SK-N-SH treated with all-trans-retinoic acid at 6 μM for 48 hours (cell line): ENCODE measurements at regions not wholly inside any gene's neighbourhood (a gene's known extent, or its start where the extent isn't known, plus 50 kb on each side); places are given as distances from the start of the nearest gene placed in this dataset.

Experiments
- ARNTL ChIP-seq: fragments of 450-650 bp; formaldehyde crosslinking; IDR thresholded peaks from 2 replicates; pipeline ENCODE4 v1.5.0; 2020; ENCODE audit warnings: low read depth, mild to moderate bottlenecking, moderate library complexity, borderline replicate concordance
- BACH2 ChIP-seq: fragments of 250-450 bp; sonication (Bioruptor Pico); IDR thresholded peaks from 2 replicates; pipeline ENCODE4 v1.9.0; 2021; ENCODE audit warnings: mild to moderate bottlenecking, borderline replicate concordance
- CSDC2 ChIP-seq: fragments of 250-450 bp; sonication (Bioruptor Pico); IDR thresholded peaks from 2 replicates; pipeline ENCODE4 v1.5.0; 2020; ENCODE audit warnings: mild to moderate bottlenecking, moderate library complexity
- GLIS3 ChIP-seq: fragments of 250-450 bp; sonication (Bioruptor Pico); IDR thresholded peaks from 2 replicates; pipeline ENCODE4 v1.5.0; 2020; ENCODE audit warnings: mild to moderate bottlenecking, moderate library complexity
- ISL1 ChIP-seq: fragments of 250-450 bp; sonication (Bioruptor Pico); IDR thresholded peaks from 2 replicates; pipeline ENCODE4 v2.1.2; 2022; ENCODE audit warnings: mild to moderate bottlenecking, moderate library complexity
- PATZ1 ChIP-seq: fragments of 250-450 bp; sonication (Bioruptor Pico); IDR thresholded peaks from 2 replicates; pipeline ENCODE4 v1.8.0; 2020; ENCODE audit warnings: mild to moderate bottlenecking, moderate library complexity, borderline replicate concordance
- POU6F1 ChIP-seq: fragments of 250-450 bp; sonication (Bioruptor Pico); IDR thresholded peaks from 2 replicates; pipeline ENCODE4 v1.8.0; 2021; ENCODE audit warnings: low read depth, mild to moderate bottlenecking, moderate library complexity, borderline replicate concordance
- PPARA ChIP-seq: fragments of 250-450 bp; sonication (Bioruptor Pico); IDR thresholded peaks from 2 replicates; pipeline ENCODE4 v1.5.0; 2020; ENCODE audit warnings: mild to moderate bottlenecking, borderline replicate concordance
- TOX ChIP-seq: fragments of 250-450 bp; sonication (Bioruptor Pico); IDR thresholded peaks from 2 replicates; pipeline ENCODE4 v1.8.0; 2021; ENCODE audit warnings: mild to moderate bottlenecking, moderate library complexity, borderline replicate concordance
- TSHZ2 ChIP-seq: fragments of 250-450 bp; sonication (Bioruptor Pico); IDR thresholded peaks from 2 replicates; pipeline ENCODE4 v1.5.0; 2020; ENCODE audit warnings: mild to moderate bottlenecking, moderate library complexity
- ZFP30 ChIP-seq: fragments of 450-650 bp; formaldehyde crosslinking; IDR thresholded peaks from 2 replicates; pipeline ENCODE4 v1.5.0; 2022; ENCODE audit warnings: mild to moderate bottlenecking, moderate library complexity
- ZNF70 ChIP-seq: fragments of 450-650 bp; formaldehyde crosslinking; IDR thresholded peaks from 2 replicates; pipeline ENCODE4 v1.5.0; 2020; ENCODE audit warnings: mild to moderate bottlenecking, moderate library complexity

GRCh38 chr5:130965920-130966319 lies 199.1 kb downstream of the HINT1 start:
- TF ChIP-seq TSHZ2 (CRISPR knock-in tag): no peak
- no peak for TF ChIP-seq POU6F1 (CRISPR knock-in tag)
- TF ChIP-seq PPARA: no peak
- TF ChIP-seq ZFP30 (CRISPR knock-in tag): no peak
- no peak for TF ChIP-seq PATZ1 (CRISPR knock-in tag)
- TF ChIP-seq TOX (CRISPR knock-in tag): no peak
- TF ChIP-seq GLIS3 (CRISPR knock-in tag): no peak
- TF ChIP-seq ARNTL (CRISPR knock-in tag): no peak
- no peak for TF ChIP-seq ISL1 (CRISPR knock-in tag)
- no peak for TF ChIP-seq ZNF70 (CRISPR knock-in tag)
- no peak for TF ChIP-seq CSDC2
- no peak for TF ChIP-seq BACH2
